Stimulated activated naive B cell treated with anti-CD40 and anti-IgM and Interleukin-4, amounts not matched to agents 10 μg/mL and 1 μg/mL and 100 μg/mL, for 72 hours (primary cell): ENCODE measurements at regions not wholly inside any gene's neighbourhood (a gene's known extent, or its start where the extent isn't known, plus 50 kb on each side); places are given as distances from the start of the nearest gene placed in this dataset.

Source experiments
- ATAC-seq, 2 donors: fragments of 150-1000 bp; cut with Tn5 transposase; replicated peaks; 2 replicates each; pipeline ENCODE4 v1.10.0; 2021; ENCODE audit warnings: moderate library complexity in 1 of 2
- DNase-seq: peaks from one replicate; pipeline ENCODE4 v3.0.0; 2021
- H3K27ac Mint-ChIP-seq: one replicate; pipeline ENCODE4 v1.8.0; 2022; ENCODE audit warnings: mild to moderate bottlenecking, mixed read lengths
- H3K27me3 Mint-ChIP-seq, 2 donors: one replicate each; pipeline ENCODE4 v1.8.0; 2022; ENCODE audit warnings: mixed read lengths in 2 of 2
- H3K36me3 Mint-ChIP-seq, 2 donors: one replicate each; pipeline ENCODE4 v1.8.0; 2022; ENCODE audit warnings: mixed read lengths in 2 of 2, mild to moderate bottlenecking in 1 of 2
- H3K4me1 Mint-ChIP-seq, 2 donors: one replicate each; pipeline ENCODE4 v1.8.0; 2022; ENCODE audit warnings: mixed read lengths in 2 of 2, mild to moderate bottlenecking in 1 of 2
- H3K4me3 Mint-ChIP-seq, 2 donors: one replicate each; pipeline ENCODE4 v1.8.0; 2022; ENCODE audit warnings: mild to moderate bottlenecking in 2 of 2, mixed read lengths in 2 of 2, moderate library complexity in 1 of 2
- H3K9me3 Mint-ChIP-seq, 2 donors: one replicate each; pipeline ENCODE4 v1.8.0; 2022; ENCODE audit warnings: mixed read lengths in 2 of 2, mild to moderate bottlenecking in 1 of 2

- H3K4me1 Mint-ChIP-seq: peaks cover 5 to 8% of the 10 kb centered on the region in 2 donors
- ATAC-seq (no peak), DNase-seq (no peak)
- no peak overlapping the region for H3K27ac Mint-ChIP-seq
- peaks cover 6 to 9% of the 10 kb centered on the region in 2 donors for H3K9me3 Mint-ChIP-seq
- no peak overlapping the region for H3K4me3 Mint-ChIP-seq
- H3K27me3 Mint-ChIP-seq: peaks cover 7 to 11% of the 10 kb centered on the region in 2 donors
- peaks cover 2% of the 10 kb centered on the region in 2 donors for H3K36me3 Mint-ChIP-seq
Observed at GRCh38 chr4:185883591-185883990, 71.6 kb upstream of the SORBS2 start.

GRCh38 chr4:185885075-185885474 is 73.1 kb upstream of the SORBS2 start:
- no peak for DNase-seq
- H3K36me3 Mint-ChIP-seq: peaks cover 2 to 4% of the 10 kb centered on the region in 2 donors
- H3K4me1 Mint-ChIP-seq: peaks cover 5 to 8% of the 10 kb centered on the region in 2 donors
- peaks cover 4 to 11% of the 10 kb centered on the region in 2 donors for H3K9me3 Mint-ChIP-seq
- H3K27ac Mint-ChIP-seq: no peak overlapping the region
- no peak for ATAC-seq
- H3K27me3 Mint-ChIP-seq: peaks cover 19 to 20% of the 10 kb centered on the region in 2 donors
- H3K4me3 Mint-ChIP-seq: no peak overlapping the region

GRCh38 chr4:185885604-185886003 is 73.6 kb upstream of the SORBS2 start:
- ATAC-seq: no peak
- Mint-ChIP-seq H3K9me3 (peaks cover 4 to 11% of the 10 kb centered on the region in 2 donors), H3K27ac (no peak overlapping the region), H3K36me3 (peaks cover 2 to 4% of the 10 kb centered on the region in 2 donors), H3K4me1 (peaks cover 5 to 8% of the 10 kb centered on the region in 2 donors), H3K27me3 (peaks cover 20 to 22% of the 10 kb centered on the region in 2 donors), H3K4me3 (no peak overlapping the region)
- DNase-seq: no peak

- peak in 1 of 2 donors; percentile 55 for ATAC-seq
- Mint-ChIP-seq H3K36me3 (peaks cover 2 to 4% of the 10 kb centered on the region in 2 donors), H3K9me3 (peaks cover 4 to 11% of the 10 kb centered on the region in 2 donors), H3K4me3 (no peak overlapping the region), H3K27ac (no peak overlapping the region), H3K27me3 (peaks cover 20 to 23% of the 10 kb centered on the region in 2 donors), H3K4me1 (peaks cover 5 to 8% of the 10 kb centered on the region in 2 donors)
- DNase-seq: no peak
Observed at GRCh38 chr4:185886832-185887524, 75.0 kb upstream of the SORBS2 start.

GRCh38 chr4:185888676-185889075 is 76.7 kb upstream of the SORBS2 start:
- H3K36me3 Mint-ChIP-seq: peaks cover 2 to 4% of the 10 kb centered on the region in 2 donors
- H3K4me1 Mint-ChIP-seq: peaks cover 5 to 8% of the 10 kb centered on the region in 2 donors
- H3K9me3 Mint-ChIP-seq: peaks cover 4 to 11% of the 10 kb centered on the region in 2 donors
- no peak overlapping the region for H3K4me3 Mint-ChIP-seq
- no peak overlapping the region for H3K27ac Mint-ChIP-seq
- ATAC-seq (no peak), DNase-seq (no peak)
- peaks cover 20 to 23% of the 10 kb centered on the region in 2 donors for H3K27me3 Mint-ChIP-seq

GRCh38 chr4:185889585-185889984 is 77.6 kb upstream of the SORBS2 start:
- no peak overlapping the region for H3K4me3 Mint-ChIP-seq
- ATAC-seq: no peak
- peaks cover 4 to 11% of the 10 kb centered on the region in 2 donors for H3K9me3 Mint-ChIP-seq
- peaks cover 5 to 8% of the 10 kb centered on the region in 2 donors for H3K4me1 Mint-ChIP-seq
- peaks cover 2 to 4% of the 10 kb centered on the region in 2 donors for H3K36me3 Mint-ChIP-seq
- no peak overlapping the region for H3K27ac Mint-ChIP-seq
- no peak for DNase-seq
- H3K27me3 Mint-ChIP-seq: peaks cover 20 to 23% of the 10 kb centered on the region in 2 donors

- no peak overlapping the region for H3K4me3 Mint-ChIP-seq
- peaks cover 2 to 4% of the 10 kb centered on the region in 2 donors for H3K36me3 Mint-ChIP-seq
- H3K27ac Mint-ChIP-seq: no peak overlapping the region
- H3K9me3 Mint-ChIP-seq: peaks cover 4 to 11% of the 10 kb centered on the region in 2 donors
- no peak for DNase-seq
- peaks cover 20 to 23% of the 10 kb centered on the region in 2 donors for H3K27me3 Mint-ChIP-seq
- ATAC-seq: no peak
- peaks cover 5 to 8% of the 10 kb centered on the region in 2 donors for H3K4me1 Mint-ChIP-seq
Observed at GRCh38 chr4:185890196-185890595, 78.2 kb upstream of the SORBS2 start.

- Mint-ChIP-seq H3K4me3 (no peak overlapping the region), H3K36me3 (peaks cover 2 to 4% of the 10 kb centered on the region in 2 donors), H3K4me1 (peaks cover 2 to 10% of the 10 kb centered on the region in 2 donors), H3K27ac (no peak overlapping the region), H3K27me3 (peaks cover 20% of the 10 kb centered on the region in 2 donors), H3K9me3 (peaks cover 4 to 11% of the 10 kb centered on the region in 2 donors)
- ATAC-seq: no peak
- no peak for DNase-seq
Observed at GRCh38 chr4:185892165-185892564, 80.2 kb upstream of the SORBS2 start.

GRCh38 chr4:185893500-185893899 is 81.5 kb upstream of the SORBS2 start:
- ATAC-seq: no peak
- peaks cover 4 to 6% of the 10 kb centered on the region in 2 donors for H3K9me3 Mint-ChIP-seq
- H3K4me1 Mint-ChIP-seq: peaks cover 2 to 8% of the 10 kb centered on the region in 2 donors

GRCh38 chr4:185894481-185894880 is 82.5 kb upstream of the SORBS2 start:
- no peak overlapping the region for H3K4me3 Mint-ChIP-seq
- no peaks in the 10 kb centered on the region for H3K36me3 Mint-ChIP-seq
- peaks cover 0 to 2% of the 10 kb centered on the region in 2 donors for H3K9me3 Mint-ChIP-seq
- no peak overlapping the region for H3K27ac Mint-ChIP-seq
- ATAC-seq (no peak), DNase-seq (no peak)
- H3K4me1 Mint-ChIP-seq: peaks cover 2 to 8% of the 10 kb centered on the region in 2 donors
- H3K27me3 Mint-ChIP-seq: peaks cover 19 to 21% of the 10 kb centered on the region in 2 donors

More at GRCh38 chr4:185893500-185893899, 81.5 kb upstream of the SORBS2 start:
- H3K4me3 Mint-ChIP-seq: no peak overlapping the region
- peaks cover 1 to 2% of the 10 kb centered on the region in 2 donors for H3K36me3 Mint-ChIP-seq
- DNase-seq: no peak
- H3K27me3 Mint-ChIP-seq: peaks cover 20 to 26% of the 10 kb centered on the region in 2 donors
- H3K27ac Mint-ChIP-seq: no peak overlapping the region

GRCh38 chr4:185895351-185895750 is 83.4 kb upstream of the SORBS2 start:
- Mint-ChIP-seq H3K27ac (no peak overlapping the region), H3K9me3 (peaks cover 0 to 2% of the 10 kb centered on the region in 2 donors), H3K4me3 (no peak overlapping the region), H3K4me1 (peaks cover 2 to 8% of the 10 kb centered on the region in 2 donors), H3K36me3 (no peaks in the 10 kb centered on the region), H3K27me3 (peaks cover 17 to 21% of the 10 kb centered on the region in 2 donors)
- ATAC-seq (no peak), DNase-seq (no peak)

- H3K4me3 Mint-ChIP-seq: no peak overlapping the region
- DNase-seq (no peak), ATAC-seq (no peak)
- H3K36me3 Mint-ChIP-seq: no peaks in the 10 kb centered on the region
- peaks cover 2 to 8% of the 10 kb centered on the region in 2 donors for H3K4me1 Mint-ChIP-seq
- H3K27me3 Mint-ChIP-seq: peaks cover 14 to 21% of the 10 kb centered on the region in 2 donors
- no peak overlapping the region for H3K27ac Mint-ChIP-seq
- peaks cover 0 to 2% of the 10 kb centered on the region in 2 donors for H3K9me3 Mint-ChIP-seq
Observed at GRCh38 chr4:185895866-185896265, 83.9 kb upstream of the SORBS2 start.

GRCh38 chr4:185896817-185897488 is 85.0 kb upstream of the SORBS2 start:
- Mint-ChIP-seq H3K36me3 (no peaks in the 10 kb centered on the region), H3K27ac (no peak overlapping the region), H3K27me3 (peaks cover 14 to 21% of the 10 kb centered on the region in 2 donors), H3K9me3 (peaks cover 0 to 2% of the 10 kb centered on the region in 2 donors), H3K4me1 (peaks cover 2 to 8% of the 10 kb centered on the region in 2 donors), H3K4me3 (no peak overlapping the region)
- DNase-seq: no peak
- peak; percentile 57 to 71 for ATAC-seq

- peaks cover 2 to 8% of the 10 kb centered on the region in 2 donors for H3K4me1 Mint-ChIP-seq
- H3K27me3 Mint-ChIP-seq: peaks cover 14 to 21% of the 10 kb centered on the region in 2 donors
- peaks cover 0 to 2% of the 10 kb centered on the region in 2 donors for H3K9me3 Mint-ChIP-seq
- H3K4me3 Mint-ChIP-seq: no peak overlapping the region
- H3K36me3 Mint-ChIP-seq: no peaks in the 10 kb centered on the region
- DNase-seq (no peak), ATAC-seq (no peak)
- H3K27ac Mint-ChIP-seq: no peak overlapping the region
Observed at GRCh38 chr4:185898413-185898812, 86.4 kb upstream of the SORBS2 start.
